ENCODE measurements at regions not wholly inside any gene's neighbourhood (a gene's known extent, or its start where the extent isn't known, plus 50 kb on each side); places are given as distances from the start of the nearest gene placed in this dataset.

DNA sequence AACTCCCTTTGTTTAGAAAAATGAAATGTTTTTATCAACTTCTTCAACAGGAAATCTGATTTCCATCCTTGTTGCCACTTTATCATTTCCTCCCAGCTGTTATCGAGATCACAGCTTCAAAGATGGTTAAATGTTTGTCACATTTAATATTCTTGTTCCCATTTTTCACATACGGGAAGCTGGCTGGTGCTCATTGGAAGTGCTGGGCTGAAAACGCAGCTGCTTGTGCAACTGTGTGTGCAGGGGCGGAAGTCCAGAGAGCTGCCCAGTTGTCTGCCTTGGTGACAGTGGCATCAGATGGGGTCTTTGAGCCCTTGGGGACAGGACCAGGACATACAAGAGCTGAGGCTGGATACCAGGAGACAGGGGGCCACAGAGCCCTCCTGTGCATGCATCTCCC, 549.2 kb upstream of the CDH11 start:
- no peak for TF ChIP-seq POLR2A (IDR thresholded peaks at IDR 0.05)
- TF ChIP-seq, protein P1, sequence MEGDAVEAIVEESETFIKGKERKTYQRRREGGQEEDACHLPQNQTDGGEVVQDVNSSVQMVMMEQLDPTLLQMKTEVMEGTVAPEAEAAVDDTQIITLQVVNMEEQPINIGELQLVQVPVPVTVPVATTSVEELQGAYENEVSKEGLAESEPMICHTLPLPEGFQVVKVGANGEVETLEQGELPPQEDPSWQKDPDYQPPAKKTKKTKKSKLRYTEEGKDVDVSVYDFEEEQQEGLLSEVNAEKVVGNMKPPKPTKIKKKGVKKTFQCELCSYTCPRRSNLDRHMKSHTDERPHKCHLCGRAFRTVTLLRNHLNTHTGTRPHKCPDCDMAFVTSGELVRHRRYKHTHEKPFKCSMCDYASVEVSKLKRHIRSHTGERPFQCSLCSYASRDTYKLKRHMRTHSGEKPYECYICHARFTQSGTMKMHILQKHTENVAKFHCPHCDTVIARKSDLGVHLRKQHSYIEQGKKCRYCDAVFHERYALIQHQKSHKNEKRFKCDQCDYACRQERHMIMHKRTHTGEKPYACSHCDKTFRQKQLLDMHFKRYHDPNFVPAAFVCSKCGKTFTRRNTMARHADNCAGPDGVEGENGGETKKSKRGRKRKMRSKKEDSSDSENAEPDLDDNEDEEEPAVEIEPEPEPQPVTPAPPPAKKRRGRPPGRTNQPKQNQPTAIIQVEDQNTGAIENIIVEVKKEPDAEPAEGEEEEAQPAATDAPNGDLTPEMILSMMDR (IDR thresholded peaks at IDR 0.05) = no peak
- H3K9me3 ChIP-seq = no peaks in the 10 kb centered on the region

DNA sequence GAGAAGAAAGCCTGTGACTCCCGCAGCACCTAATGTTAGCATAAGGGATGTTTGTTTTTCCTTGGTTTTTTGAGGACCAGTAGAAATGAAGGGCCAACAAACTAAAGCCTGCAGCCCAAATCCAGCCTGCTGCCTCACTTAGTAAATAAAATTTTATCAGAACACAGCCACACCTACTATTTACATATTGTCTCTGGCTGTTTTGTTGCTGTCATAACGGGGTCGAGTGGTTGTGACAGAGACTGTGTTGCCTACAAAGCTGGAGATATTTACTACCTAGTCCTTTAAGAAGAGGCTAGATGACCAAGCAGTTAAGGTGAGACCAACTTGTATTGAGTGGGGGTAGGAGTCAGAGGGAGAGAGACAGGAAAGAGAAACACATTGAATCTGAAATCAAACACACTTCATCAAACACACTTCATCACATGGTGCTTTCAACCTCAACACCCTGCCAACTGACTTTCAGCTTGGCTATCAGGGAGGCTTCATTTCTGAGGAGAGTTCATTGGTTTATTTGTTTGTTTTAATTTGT, 546.3 kb upstream of the CDH11 start:
- intact Hi-C loops (cut with DNase I; ENCODE audit: low total_unique reads) = no loop called here
- H3K9me3 ChIP-seq = no peaks in the 10 kb centered on the region
- TF ChIP-seq, protein P1 (IDR thresholded peaks at IDR 0.05) = no peak
- TF ChIP-seq POLR2A (IDR thresholded peaks at IDR 0.05) = no peak
- H3K36me3 ChIP-seq = no peaks in the 10 kb centered on the region
- no peak overlapping the region for H3K27ac ChIP-seq
- DNase-seq = no peak
- no peak overlapping the region for H3K4me3 ChIP-seq
- no peaks in the 10 kb centered on the region for H3K4me1 ChIP-seq
- H3K27me3 ChIP-seq = no peaks in the 10 kb centered on the region

More for the DNA sequence above, 549.2 kb upstream of the CDH11 start:
- H3K4me1 ChIP-seq = no peaks in the 10 kb centered on the region
- H3K27me3 ChIP-seq = no peaks in the 10 kb centered on the region
- H3K4me3 ChIP-seq = no peak overlapping the region
- no peak for DNase-seq
- no peaks in the 10 kb centered on the region for H3K36me3 ChIP-seq
- H3K27ac ChIP-seq = no peak overlapping the region
- intact Hi-C loops (cut with DNase I; ENCODE audit: low total_unique reads) = no loop called here

DNA sequence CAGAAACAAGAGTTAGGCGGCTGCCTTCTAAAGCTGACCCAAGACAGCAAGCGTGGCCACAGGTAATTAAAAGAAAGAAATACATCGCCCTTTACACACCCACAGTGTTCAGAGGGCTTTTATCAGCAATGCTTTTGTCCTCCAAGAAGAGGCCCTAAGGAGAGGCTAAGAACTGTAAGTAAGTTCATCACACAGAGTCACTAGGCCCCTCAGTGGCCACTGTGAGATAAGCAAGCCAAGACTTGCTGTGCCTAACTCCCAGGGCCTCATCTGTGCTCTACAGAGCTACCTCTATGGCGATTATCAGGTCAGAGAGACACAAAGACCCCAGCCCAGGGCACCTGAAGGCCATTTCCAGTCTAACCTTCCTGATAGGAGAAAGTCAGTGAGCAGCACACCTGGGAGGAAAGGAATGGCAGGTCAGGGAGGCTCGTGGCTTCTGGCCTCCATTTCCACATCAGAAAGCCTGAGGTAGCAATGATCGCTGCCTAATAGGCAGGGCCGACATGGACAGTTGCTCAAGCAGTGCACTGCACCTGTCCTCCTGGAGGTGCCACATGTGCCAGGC, 545.2 kb upstream of the CDH11 start:
- Histone ChIP-seq H3K27ac (peak overlapping the region in 1 of 2 donors; percentile 3), H3K4me3 (no peak overlapping the region), H3K4me1 (no peaks in the 10 kb centered on the region), H3K9me3 (no peaks in the 10 kb centered on the region), H3K27me3 (no peaks in the 10 kb centered on the region), H3K36me3 (no peaks in the 10 kb centered on the region)
- intact Hi-C loops (cut with DNase I; ENCODE audit: low total_unique reads) = no loop called here
- TF ChIP-seq, protein P1 (IDR thresholded peaks at IDR 0.05) = no peak
- no peak for TF ChIP-seq POLR2A (IDR thresholded peaks at IDR 0.05)
- no peak for DNase-seq

DNA sequence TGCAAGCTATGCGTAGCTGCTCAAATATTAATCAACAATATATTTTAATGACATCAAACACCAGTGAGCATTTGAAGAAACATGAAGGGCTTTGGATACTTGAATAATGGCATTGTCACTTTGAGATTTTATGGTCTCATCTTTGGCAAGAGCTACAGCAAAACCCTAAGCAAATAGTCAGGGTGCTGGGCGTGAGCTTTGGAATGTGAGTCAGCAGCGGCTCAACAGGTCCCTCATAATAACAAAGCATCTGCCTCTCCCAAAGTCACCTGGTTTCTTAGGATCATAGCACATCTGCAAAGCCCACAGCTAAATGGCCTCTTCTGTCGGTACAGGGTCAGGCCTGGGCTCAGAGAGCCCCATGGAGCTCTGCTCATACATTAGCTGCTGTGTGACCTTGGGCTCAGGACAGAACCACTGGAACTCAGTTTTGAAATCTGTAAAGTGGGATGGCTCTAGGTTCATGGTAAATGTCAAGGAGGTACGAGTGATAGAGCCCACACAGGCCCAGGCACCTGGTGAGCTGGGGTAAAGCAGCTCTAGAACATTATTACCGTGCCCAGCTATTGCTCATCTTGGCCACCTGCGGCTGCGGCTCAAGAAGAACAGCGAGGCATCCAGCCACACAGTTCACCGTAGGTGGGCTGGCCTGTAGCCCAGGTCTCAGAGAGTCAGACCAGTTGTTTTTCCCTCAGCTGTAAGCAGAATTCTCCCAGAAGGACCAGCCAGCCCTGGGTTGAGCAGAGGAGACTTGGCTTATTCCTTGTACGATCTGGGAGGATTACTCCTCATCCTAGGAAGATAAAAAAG, 544.5 kb upstream of the CDH11 start:
- no peaks in the 10 kb centered on the region for H3K36me3 ChIP-seq
- no peaks in the 10 kb centered on the region for H3K4me1 ChIP-seq
- H3K4me3 ChIP-seq = no peak overlapping the region
- TF ChIP-seq, protein P1 (IDR thresholded peaks at IDR 0.05) = no peak
- no peak for TF ChIP-seq POLR2A (IDR thresholded peaks at IDR 0.05)
- intact Hi-C loops (cut with DNase I; ENCODE audit: low total_unique reads) = no loop called here
- no peak for DNase-seq
- no peak overlapping the region for H3K27ac ChIP-seq
- no peaks in the 10 kb centered on the region for H3K27me3 ChIP-seq
- H3K9me3 ChIP-seq = no peaks in the 10 kb centered on the region

DNA sequence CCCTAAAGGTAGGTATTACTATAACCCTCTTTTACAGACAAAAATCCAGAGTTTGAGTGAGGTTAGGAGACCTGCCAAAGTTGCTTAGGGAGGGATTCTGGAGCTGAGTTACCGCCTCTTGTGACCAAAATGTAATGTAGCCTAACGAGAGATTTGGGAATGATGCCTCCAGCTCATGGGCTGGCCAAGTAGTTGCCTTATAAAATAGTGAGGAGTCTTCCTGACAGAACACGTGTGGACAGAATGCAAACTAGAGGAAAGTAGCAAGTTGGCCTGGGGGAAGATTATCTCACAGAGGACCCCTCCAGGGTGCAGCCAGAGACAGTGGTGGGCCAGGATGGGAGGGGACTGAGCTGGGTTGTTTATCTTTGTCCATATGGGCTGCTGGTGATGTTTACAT, 543.7 kb upstream of the CDH11 start:
- no peak for TF ChIP-seq POLR2A (IDR thresholded peaks at IDR 0.05)
- TF ChIP-seq, protein P1 (IDR thresholded peaks at IDR 0.05) = no peak
- intact Hi-C loops (cut with DNase I; ENCODE audit: low total_unique reads) = no loop called here

More for the DNA sequence above, 543.7 kb upstream of the CDH11 start:
- H3K27ac ChIP-seq = no peak overlapping the region
- no peaks in the 10 kb centered on the region for H3K4me1 ChIP-seq
- H3K27me3 ChIP-seq = no peaks in the 10 kb centered on the region
- H3K36me3 ChIP-seq = no peaks in the 10 kb centered on the region
- H3K4me3 ChIP-seq = no peak overlapping the region
- H3K9me3 ChIP-seq = no peaks in the 10 kb centered on the region
- DNase-seq = no peak

Measured in uterus (tissue), 3 donors.